Smooth muscle cell (in vitro differentiated cells): ENCODE measurements at regions not wholly inside any gene's neighbourhood (a gene's known extent, or its start where the extent isn't known, plus 50 kb on each side); places are given as distances from the start of the nearest gene placed in this dataset.

Experiments
- DNase-seq: peaks from one replicate; lab custom pipeline; 2025; ENCODE audit not compliant: unreplicated experiment; lab: John Stamatoyannopoulos, UW
- H2AFZ ChIP-seq: fragments of 200-600 bp; sonication (generic); 2 replicates; pipeline ENCODE4 v1.6.0; 2016; ENCODE audit warnings: antibody characterized with exemption, low read depth, mild to moderate bottlenecking
- H3F3A ChIP-seq: fragments of 200-600 bp; sonication (generic); 2 replicates; pipeline ENCODE4 v1.6.0; 2017; ENCODE audit warnings: antibody characterized with exemption, low read depth
- H3K27ac ChIP-seq: fragments of 200-600 bp; sonication (generic); 2 replicates; pipeline ENCODE4 v1.5.1; 2016; ENCODE audit warnings: low read depth, mild to moderate bottlenecking
- H3K27me3 ChIP-seq: fragments of 200-600 bp; sonication (generic); 2 replicates; pipeline ENCODE4 v1.6.1; 2016; ENCODE audit warnings: low read depth, mild to moderate bottlenecking
- H3K36me3 ChIP-seq: fragments of 200-600 bp; sonication (generic); 2 replicates; pipeline ENCODE4 v1.5.1; 2016; ENCODE audit warnings: low read depth
- H3K4me1 ChIP-seq: fragments of 200-600 bp; sonication (generic); 2 replicates; pipeline ENCODE4 v1.5.1; 2016; ENCODE audit warnings: low read depth
- H3K4me2 ChIP-seq: fragments of 200-600 bp; sonication (generic); 2 replicates; pipeline ENCODE4 v1.6.0; 2016; ENCODE audit warnings: mild to moderate bottlenecking
- H3K4me3 ChIP-seq: fragments of 200-600 bp; sonication (generic); 2 replicates; pipeline ENCODE4 v1.5.1; 2016; ENCODE audit warnings: mild to moderate bottlenecking
- H3K79me2 ChIP-seq: fragments of 200-600 bp; sonication (generic); 2 replicates; pipeline ENCODE4 v1.6.0; 2016; ENCODE audit warnings: low read depth, mild to moderate bottlenecking
- H3K9ac ChIP-seq: fragments of 200-600 bp; sonication (generic); 2 replicates; pipeline ENCODE4 v1.6.0; 2016; ENCODE audit warnings: low read depth
- H3K9me3 ChIP-seq: fragments of 200-600 bp; sonication (generic); replicated peaks from 2 replicates; pipeline ENCODE4 v1.5.1; 2016; ENCODE audit warnings: low read depth
- H4K20me1 ChIP-seq: fragments of 200-600 bp; sonication (generic); 2 replicates; pipeline ENCODE4 v1.6.0; 2016; ENCODE audit warnings: low read depth
- CTCF ChIP-seq: fragments of 200-600 bp; sonication (generic); IDR thresholded peaks from 2 replicates; pipeline ENCODE4 v1.5.1; 2017; ENCODE audit warnings: borderline replicate concordance, mild to moderate bottlenecking, antibody characterized with exemption; ENCODE audit not compliant: insufficient read depth, poor library complexity, severe bottlenecking
- WGBS: methylation state at CpG from one replicate; pipeline ENCODE4 v1.1.7; 2016; ENCODE audit warnings: low lambda C conversion rate; 5-methylcytosine and 5-hydroxymethylcytosine counted together

GRCh38 chr12:114917953-114918352 is 234.0 kb upstream of the TBX3 start:
- no peak overlapping the region for H3K27ac ChIP-seq
- H3K9me3 ChIP-seq, result no peaks in the 10 kb centered on the region
- no peak for TF ChIP-seq CTCF
- H3K9ac ChIP-seq, result no peak overlapping the region
- DNase-seq, result no peak
- no peaks in the 10 kb centered on the region for H4K20me1 ChIP-seq
- H3K79me2 ChIP-seq, result no peaks in the 10 kb centered on the region
- no peak overlapping the region for H3K4me2 ChIP-seq
- H3K36me3 ChIP-seq, result no peaks in the 10 kb centered on the region
- H3K4me3 ChIP-seq, result no peak overlapping the region
- peaks cover 20% of the 10 kb centered on the region for H3F3A ChIP-seq
- H3K27me3 ChIP-seq, result no peaks in the 10 kb centered on the region
- no peaks in the 10 kb centered on the region for H3K4me1 ChIP-seq
- H2AFZ ChIP-seq, result no peak overlapping the region

DNA sequence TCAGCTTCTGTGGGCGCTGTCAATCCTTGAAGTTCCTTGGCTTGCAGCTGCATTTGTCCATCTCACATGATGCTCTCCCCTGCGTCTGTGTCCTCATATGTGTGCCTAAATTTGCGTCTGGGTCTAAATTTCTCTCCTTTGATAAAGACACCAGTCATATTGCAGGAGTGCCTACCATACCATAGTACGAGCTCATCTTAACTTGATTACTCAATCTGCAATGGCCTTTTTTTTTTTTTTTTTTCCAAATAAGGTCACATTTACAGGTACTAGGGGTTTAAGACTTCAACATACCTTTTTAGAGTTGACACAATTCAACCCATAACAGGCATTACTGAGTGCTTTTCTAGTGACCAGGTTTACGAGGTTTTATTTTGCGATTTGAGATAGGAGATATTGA is 233.3 kb upstream of the TBX3 start:
- Histone ChIP-seq H3K4me2 (no peak overlapping the region), H3K27ac (peak overlapping the region; percentile 56), H3K4me3 (no peak overlapping the region), H3K9ac (no peak overlapping the region), H3K27me3 (no peaks in the 10 kb centered on the region), H2AFZ (no peak overlapping the region), H4K20me1 (no peaks in the 10 kb centered on the region), H3K79me2 (no peaks in the 10 kb centered on the region), H3K36me3 (no peaks in the 10 kb centered on the region), H3K9me3 (no peaks in the 10 kb centered on the region), H3F3A (peaks cover 20% of the 10 kb centered on the region), H3K4me1 (no peaks in the 10 kb centered on the region)
- DNase-seq, result no peak
- TF ChIP-seq CTCF, result no peak
- 70% methylated on average over 6 of the region's 6 CpGs for WGBS

DNA sequence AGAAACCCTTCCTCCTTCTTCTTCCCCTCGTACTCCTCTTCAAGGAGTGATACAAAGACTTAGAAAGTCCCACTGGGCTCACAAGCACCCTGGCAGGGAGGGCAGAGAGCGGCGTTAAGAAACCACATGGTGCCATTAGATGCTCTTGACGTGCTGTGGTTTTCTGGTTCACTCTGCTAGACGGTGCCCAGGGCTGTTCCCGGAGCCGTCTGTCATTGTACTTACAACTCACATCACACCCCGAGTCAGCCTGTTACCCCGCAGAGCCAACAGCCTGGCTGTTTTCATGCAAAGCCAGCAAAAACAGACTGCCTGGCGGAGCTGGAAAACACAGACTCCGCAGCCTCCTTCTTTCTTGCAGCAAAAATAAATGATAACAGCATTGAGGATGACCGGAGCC is 232.6 kb upstream of the TBX3 start:
- Histone ChIP-seq H3K4me2 (peak overlapping the region; percentile 28), H3F3A (peaks cover 20% of the 10 kb centered on the region), H3K27ac (peak overlapping the region; percentile 56), H2AFZ (peak overlapping the region; percentile 42), H3K4me1 (no peaks in the 10 kb centered on the region), H3K27me3 (no peaks in the 10 kb centered on the region), H3K79me2 (no peaks in the 10 kb centered on the region), H3K36me3 (no peaks in the 10 kb centered on the region), H3K9ac (no peak overlapping the region), H4K20me1 (no peaks in the 10 kb centered on the region), H3K4me3 (no peak overlapping the region), H3K9me3 (no peaks in the 10 kb centered on the region)
- DNase-seq, result no peak
- 16% methylated on average over 12 of the region's 12 CpGs for WGBS
- no peak for TF ChIP-seq CTCF

- Histone ChIP-seq H4K20me1 (no peaks in the 10 kb centered on the region), H3F3A (peaks cover 20% of the 10 kb centered on the region), H3K27me3 (no peaks in the 10 kb centered on the region), H3K4me2 (peak overlapping the region; percentile 28), H3K9ac (no peak overlapping the region), H2AFZ (peak overlapping the region; percentile 42), H3K27ac (peak overlapping the region; percentile 56), H3K4me3 (no peak overlapping the region), H3K9me3 (no peaks in the 10 kb centered on the region), H3K36me3 (no peaks in the 10 kb centered on the region), H3K79me2 (no peaks in the 10 kb centered on the region), H3K4me1 (no peaks in the 10 kb centered on the region)
- DNase-seq, result no peak
- 48% methylated on average over 3 of the region's 3 CpGs for WGBS
- no peak for TF ChIP-seq CTCF
These were observed 232.1 kb upstream of the TBX3 start for GRCh38 chr12:114916124-114916523.
